ENCODE measurements at regions not wholly inside any gene's neighbourhood (a gene's known extent, or its start where the extent isn't known, plus 50 kb on each side); places are given as distances from the start of the nearest gene placed in this dataset.

DNA sequence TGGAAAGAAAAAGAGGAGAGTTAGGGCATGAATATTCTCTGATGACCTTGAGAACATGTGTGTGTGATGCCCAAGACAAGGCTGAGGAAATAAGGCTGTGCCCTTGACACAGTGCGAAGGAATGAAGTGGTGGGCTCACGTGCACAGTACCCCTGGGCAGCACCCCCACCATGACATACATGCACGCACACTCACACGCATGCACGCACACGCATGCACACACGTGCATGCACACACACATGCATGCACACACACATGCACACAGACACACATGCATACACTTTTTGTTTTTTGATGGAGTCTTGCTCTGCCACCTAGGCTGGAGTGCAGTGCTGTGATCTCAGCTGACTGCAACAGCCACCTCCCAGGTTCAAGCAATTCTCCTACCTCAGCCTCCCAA is 118.1 kb downstream of the GATA3 start:
- TF ChIP-seq, protein P1, sequence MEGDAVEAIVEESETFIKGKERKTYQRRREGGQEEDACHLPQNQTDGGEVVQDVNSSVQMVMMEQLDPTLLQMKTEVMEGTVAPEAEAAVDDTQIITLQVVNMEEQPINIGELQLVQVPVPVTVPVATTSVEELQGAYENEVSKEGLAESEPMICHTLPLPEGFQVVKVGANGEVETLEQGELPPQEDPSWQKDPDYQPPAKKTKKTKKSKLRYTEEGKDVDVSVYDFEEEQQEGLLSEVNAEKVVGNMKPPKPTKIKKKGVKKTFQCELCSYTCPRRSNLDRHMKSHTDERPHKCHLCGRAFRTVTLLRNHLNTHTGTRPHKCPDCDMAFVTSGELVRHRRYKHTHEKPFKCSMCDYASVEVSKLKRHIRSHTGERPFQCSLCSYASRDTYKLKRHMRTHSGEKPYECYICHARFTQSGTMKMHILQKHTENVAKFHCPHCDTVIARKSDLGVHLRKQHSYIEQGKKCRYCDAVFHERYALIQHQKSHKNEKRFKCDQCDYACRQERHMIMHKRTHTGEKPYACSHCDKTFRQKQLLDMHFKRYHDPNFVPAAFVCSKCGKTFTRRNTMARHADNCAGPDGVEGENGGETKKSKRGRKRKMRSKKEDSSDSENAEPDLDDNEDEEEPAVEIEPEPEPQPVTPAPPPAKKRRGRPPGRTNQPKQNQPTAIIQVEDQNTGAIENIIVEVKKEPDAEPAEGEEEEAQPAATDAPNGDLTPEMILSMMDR (IDR thresholded peaks at IDR 0.05), result no peak
- no peak for TF ChIP-seq POLR2A (IDR thresholded peaks at IDR 0.05)
